GM18951 (cell line): ENCODE measurements at regions not wholly inside any gene's neighbourhood (a gene's known extent, or its start where the extent isn't known, plus 50 kb on each side); places are given as distances from the start of the nearest gene placed in this dataset.
"Not testable (repeated sequence)": the region's sequence is repeated elsewhere in the genome, so short reads cannot be mapped to it uniquely, and the experiment has no call there.

Source experiments
- POLR2A ChIP-seq: IDR thresholded peaks from 4 replicates; pipeline ENCODE4 v1.6.1; 2011; ENCODE audit warnings: mild to moderate bottlenecking; ENCODE audit not compliant: insufficient read length, insufficient read depth; ENCODE audit errors: extremely low read depth
- in situ Hi-C: fragments of 300-500 bp; cut with MboI; formaldehyde crosslinking; loops from one replicate; pipeline ENCODE4 v1.12.0; 2022; ENCODE audit warnings: low sequenced_read_pairs, mixed read lengths, inconsistent platforms; ENCODE audit not compliant: unreplicated experiment

- no peak for TF ChIP-seq POLR2A
- in situ Hi-C loops = no loop called here
These were observed 764.3 kb downstream of the METTL4 start for GRCh38 chr18:1806884-1807615.

- in situ Hi-C loops = no loop called here
- no peak for TF ChIP-seq POLR2A
These were observed 760.0 kb downstream of the METTL4 start for GRCh38 chr18:1811282-1811681.

GRCh38 chr18:1825296-1825695 lies 746.0 kb downstream of the METTL4 start:
- TF ChIP-seq POLR2A = no peak

GRCh38 chr18:1840878-1841277 lies 730.4 kb downstream of the METTL4 start:
- in situ Hi-C loops = no loop called here
- TF ChIP-seq POLR2A = no peak

More at GRCh38 chr18:1825296-1825695, 746.0 kb downstream of the METTL4 start:
- in situ Hi-C loops = no loop called here

- in situ Hi-C loops = no loop called here
- no peak for TF ChIP-seq POLR2A
These were observed 724.7 kb downstream of the METTL4 start for GRCh38 chr18:1846640-1847039.

GRCh38 chr18:1848716-1849115 lies 722.6 kb downstream of the METTL4 start:
- in situ Hi-C loops = no loop called here
- no peak for TF ChIP-seq POLR2A

GRCh38 chr18:1849386-1849785 lies 721.9 kb downstream of the METTL4 start:
- in situ Hi-C loops = no loop called here
- no peak for TF ChIP-seq POLR2A

- in situ Hi-C loops = not testable (repeated sequence)
These were observed 714.0 kb downstream of the METTL4 start for GRCh38 chr18:1857281-1857680.

GRCh38 chr18:1861473-1861872 lies 709.8 kb downstream of the METTL4 start:
- TF ChIP-seq POLR2A = no peak
- in situ Hi-C loops = no loop called here

GRCh38 chr18:1865869-1866268 lies 705.4 kb downstream of the METTL4 start:
- in situ Hi-C loops = no loop called here
- no peak for TF ChIP-seq POLR2A

- TF ChIP-seq POLR2A = no peak
- in situ Hi-C loops = no loop called here
These were observed 699.0 kb downstream of the METTL4 start for GRCh38 chr18:1872274-1872673.

- in situ Hi-C loops = no loop called here
- no peak for TF ChIP-seq POLR2A
These were observed 696.1 kb downstream of the METTL4 start for GRCh38 chr18:1875219-1875618.

- in situ Hi-C loops = no loop called here
- no peak for TF ChIP-seq POLR2A
These were observed 686.7 kb downstream of the METTL4 start for GRCh38 chr18:1884623-1885022.

GRCh38 chr18:1891641-1892040 lies 679.7 kb downstream of the METTL4 start:
- in situ Hi-C loops = no loop called here
- no peak for TF ChIP-seq POLR2A

- TF ChIP-seq POLR2A = no peak
- in situ Hi-C loops = no loop called here
These were observed 679.1 kb downstream of the METTL4 start for GRCh38 chr18:1892191-1892590.
